Upper lobe of left lung (tissue), 4 donors: ENCODE measurements at regions not wholly inside any gene's neighbourhood (a gene's known extent, or its start where the extent isn't known, plus 50 kb on each side); places are given as distances from the start of the nearest gene placed in this dataset.

Source experiments
- EP300 ChIP-seq, 4 donors: sonication (generic); formaldehyde crosslinking; IDR thresholded peaks; one replicate each; pipeline ENCODE4 v1.5.1; 2017; ENCODE audit warnings: antibody characterized with exemption in 4 of 4, control low read depth in 2 of 4
- TF ChIP-seq, protein P1 (sequence below), 6 experiments: fragments of 450-650 bp in 4 of 6; fragments of 200-600 bp in 2 of 6; sonication (generic) in 2 of 6; IDR thresholded peaks; one replicate each; pipeline ENCODE4 v1.5.1; 2016 to 2019; ENCODE audit warnings: antibody characterized with exemption in 6 of 6

DNA sequence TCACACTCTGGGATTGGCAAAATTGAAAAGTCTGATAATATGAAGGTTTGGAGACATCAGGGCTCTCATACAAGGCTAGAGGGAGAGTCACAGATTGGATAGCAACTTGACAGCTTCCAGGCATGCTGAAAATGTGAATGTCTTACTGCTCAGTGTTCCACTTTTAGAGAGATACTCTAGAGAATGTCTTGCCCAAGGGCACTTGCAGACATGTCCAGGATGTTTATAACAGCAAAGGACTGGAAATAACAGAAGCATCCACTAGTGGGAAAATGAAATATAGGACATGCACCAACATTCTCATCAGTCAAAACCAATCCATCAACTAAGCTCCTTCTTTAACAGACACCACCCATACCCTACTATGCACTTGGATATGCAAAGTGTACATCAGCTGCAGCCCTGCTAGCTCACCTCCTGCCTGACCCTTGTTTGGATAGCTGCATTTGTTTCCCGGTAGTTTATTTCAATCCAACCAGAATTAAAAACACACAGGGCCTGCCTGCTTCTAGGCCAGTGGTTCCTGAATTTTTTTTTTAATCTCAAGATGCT is 101.6 kb upstream of the ARHGEF3 start:
- TF ChIP-seq, protein P1, sequence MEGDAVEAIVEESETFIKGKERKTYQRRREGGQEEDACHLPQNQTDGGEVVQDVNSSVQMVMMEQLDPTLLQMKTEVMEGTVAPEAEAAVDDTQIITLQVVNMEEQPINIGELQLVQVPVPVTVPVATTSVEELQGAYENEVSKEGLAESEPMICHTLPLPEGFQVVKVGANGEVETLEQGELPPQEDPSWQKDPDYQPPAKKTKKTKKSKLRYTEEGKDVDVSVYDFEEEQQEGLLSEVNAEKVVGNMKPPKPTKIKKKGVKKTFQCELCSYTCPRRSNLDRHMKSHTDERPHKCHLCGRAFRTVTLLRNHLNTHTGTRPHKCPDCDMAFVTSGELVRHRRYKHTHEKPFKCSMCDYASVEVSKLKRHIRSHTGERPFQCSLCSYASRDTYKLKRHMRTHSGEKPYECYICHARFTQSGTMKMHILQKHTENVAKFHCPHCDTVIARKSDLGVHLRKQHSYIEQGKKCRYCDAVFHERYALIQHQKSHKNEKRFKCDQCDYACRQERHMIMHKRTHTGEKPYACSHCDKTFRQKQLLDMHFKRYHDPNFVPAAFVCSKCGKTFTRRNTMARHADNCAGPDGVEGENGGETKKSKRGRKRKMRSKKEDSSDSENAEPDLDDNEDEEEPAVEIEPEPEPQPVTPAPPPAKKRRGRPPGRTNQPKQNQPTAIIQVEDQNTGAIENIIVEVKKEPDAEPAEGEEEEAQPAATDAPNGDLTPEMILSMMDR (IDR thresholded peaks at IDR 0.05), result no peak
- no peak for TF ChIP-seq EP300 (IDR thresholded peaks at IDR 0.05)
